HG03378 (cell line): ENCODE measurements at regions not wholly inside any gene's neighbourhood (a gene's known extent, or its start where the extent isn't known, plus 50 kb on each side); places are given as distances from the start of the nearest gene placed in this dataset.

Experiments used
- ATAC-seq: cut with Tn5 transposase; IDR thresholded peaks from one replicate; pipeline ENCODE4 v1.9.1; 2021; ENCODE audit warnings: mild to moderate bottlenecking, moderate library complexity; ENCODE audit not compliant: unreplicated experiment

GRCh38 chr21:14734833-14735232, 188.7 kb upstream of the SAMSN1 start:
- ATAC-seq: no peak

GRCh38 chr21:14734191-14734590, 188.1 kb upstream of the SAMSN1 start:
- ATAC-seq: no peak

- no peak for ATAC-seq
Measured at GRCh38 chr21:14725219-14725618, 179.1 kb upstream of the SAMSN1 start.

DNA sequence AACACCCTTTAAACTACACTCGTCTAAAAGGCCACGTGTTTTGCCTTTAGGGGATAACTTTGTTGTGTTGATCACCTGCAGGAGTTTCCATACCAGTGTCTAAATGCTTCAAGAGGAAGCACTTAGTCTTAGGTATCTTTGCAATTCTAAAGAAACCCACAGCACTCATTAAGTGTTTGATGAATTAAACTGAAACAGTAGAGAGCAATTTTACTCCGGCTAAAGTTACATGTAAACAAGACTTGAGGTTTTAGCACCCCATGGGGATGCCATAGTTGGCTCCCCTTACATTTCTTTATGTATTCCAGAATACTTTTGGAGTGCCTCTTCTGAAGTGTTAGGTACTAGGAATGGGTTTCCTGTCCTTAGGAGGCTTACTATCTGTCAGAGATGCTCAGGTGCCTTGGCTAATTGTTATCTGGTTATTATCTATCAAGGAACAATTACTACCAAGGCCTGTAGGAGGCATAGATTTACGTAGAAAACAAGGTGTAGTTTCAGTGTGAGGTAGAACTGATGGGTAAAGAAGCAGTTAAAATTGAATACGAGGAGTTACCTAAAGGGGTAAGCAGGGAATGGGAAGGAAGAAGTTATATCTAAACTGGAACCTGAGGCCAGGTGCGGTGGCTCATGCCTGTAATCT, 176.8 kb upstream of the SAMSN1 start:
- no peak for ATAC-seq

DNA sequence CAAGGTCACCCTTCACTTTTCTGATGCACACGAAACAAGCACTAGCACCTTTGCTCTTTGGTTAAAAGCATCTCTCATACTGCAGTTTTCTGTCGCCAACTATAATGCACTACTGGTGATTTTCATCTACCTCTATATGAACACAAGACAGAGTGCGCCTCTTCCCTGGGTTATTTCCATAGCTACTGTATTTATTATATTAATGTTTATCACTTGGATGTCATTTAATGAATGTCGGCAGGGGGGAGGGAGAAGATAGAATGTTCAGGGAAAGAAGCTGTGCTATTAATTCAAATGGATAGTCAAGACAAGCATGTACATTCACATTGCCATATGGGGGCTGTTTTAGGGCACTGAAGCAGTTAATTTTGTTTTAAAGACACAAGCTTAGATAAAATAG, 174.1 kb upstream of the SAMSN1 start:
- no peak for ATAC-seq

- no peak for ATAC-seq
Measured at GRCh38 chr21:14718951-14719350, 172.8 kb upstream of the SAMSN1 start.

- no peak for ATAC-seq
Measured at GRCh38 chr21:14716761-14717396, 170.8 kb upstream of the SAMSN1 start.

DNA sequence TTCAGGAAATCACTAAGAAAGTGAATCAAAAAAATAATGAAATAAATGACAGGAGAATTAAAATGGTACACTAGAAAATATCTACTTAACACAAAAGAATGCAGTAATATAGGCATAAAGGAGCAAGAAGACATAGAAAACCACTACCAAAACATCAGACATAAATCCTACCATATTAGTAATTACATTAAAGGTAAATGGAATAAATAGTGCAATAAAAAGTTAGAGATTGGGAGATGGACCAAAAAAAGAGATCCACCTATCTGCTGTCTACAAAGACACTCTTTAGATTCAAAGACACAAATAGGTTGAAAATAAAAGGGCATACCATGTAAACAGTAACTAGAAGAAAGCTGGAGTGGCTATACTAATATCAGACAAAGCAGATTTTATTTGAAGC, 167.0 kb upstream of the SAMSN1 start:
- ATAC-seq: no peak

GRCh38 chr21:14712121-14712715, 166.1 kb upstream of the SAMSN1 start:
- no peak for ATAC-seq

DNA sequence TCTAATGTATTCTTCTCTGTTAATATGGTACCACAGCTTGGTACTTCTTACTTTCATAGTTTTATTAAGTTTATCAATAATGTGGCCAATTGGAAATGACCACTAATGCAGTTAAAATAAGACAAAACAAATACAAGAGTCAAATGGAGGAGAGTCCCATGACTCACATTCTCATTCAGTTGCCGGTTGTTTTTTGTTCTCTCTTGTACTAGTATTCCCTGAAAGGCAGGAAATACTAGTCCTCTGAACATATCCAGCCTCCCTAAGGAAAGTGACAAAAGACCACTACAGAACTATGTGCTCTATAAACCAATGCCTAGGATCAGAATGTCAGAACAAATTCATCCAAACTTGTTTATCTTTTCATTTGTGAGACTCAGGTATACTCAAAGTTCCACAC, 165.2 kb upstream of the SAMSN1 start:
- no peak for ATAC-seq

- no peak for ATAC-seq
Measured at GRCh38 chr21:14707511-14708020, 161.5 kb upstream of the SAMSN1 start.

DNA sequence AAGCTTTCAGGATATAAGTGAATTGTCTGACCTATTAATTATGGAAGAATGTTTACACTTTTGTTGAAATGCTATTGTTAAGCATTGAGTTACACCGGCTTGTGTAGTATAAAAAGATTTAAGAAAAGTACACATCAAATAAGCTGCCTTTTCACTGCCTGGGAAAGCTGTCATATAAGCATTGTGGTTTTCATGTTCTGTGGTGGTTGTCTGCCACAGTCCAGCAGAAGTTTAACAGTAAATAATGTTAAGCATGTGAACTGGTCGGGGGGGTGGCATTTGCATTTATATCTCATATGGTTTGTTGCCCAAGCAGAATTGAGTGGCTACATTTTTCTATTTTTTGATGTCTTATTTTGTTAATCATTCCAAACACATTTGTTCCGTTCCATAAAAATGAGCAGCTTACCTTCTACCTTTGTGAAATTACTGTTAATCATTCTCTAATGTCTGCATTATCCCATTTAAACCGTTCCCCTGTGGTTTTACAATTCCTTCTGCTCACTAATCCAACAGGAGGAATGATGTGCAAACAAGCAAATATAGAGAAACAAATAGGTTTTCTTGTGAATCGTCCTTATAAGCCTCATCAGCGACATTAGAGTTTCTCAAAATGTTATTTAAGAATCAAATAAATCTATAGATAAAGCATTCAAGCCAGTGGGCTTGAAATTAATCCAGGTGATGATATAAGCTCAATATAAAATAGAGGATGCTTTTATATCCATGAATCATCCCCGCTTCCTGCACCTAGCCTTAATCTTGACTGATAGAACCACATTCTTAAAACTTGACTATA, 160.8 kb upstream of the SAMSN1 start:
- ATAC-seq: no peak

DNA sequence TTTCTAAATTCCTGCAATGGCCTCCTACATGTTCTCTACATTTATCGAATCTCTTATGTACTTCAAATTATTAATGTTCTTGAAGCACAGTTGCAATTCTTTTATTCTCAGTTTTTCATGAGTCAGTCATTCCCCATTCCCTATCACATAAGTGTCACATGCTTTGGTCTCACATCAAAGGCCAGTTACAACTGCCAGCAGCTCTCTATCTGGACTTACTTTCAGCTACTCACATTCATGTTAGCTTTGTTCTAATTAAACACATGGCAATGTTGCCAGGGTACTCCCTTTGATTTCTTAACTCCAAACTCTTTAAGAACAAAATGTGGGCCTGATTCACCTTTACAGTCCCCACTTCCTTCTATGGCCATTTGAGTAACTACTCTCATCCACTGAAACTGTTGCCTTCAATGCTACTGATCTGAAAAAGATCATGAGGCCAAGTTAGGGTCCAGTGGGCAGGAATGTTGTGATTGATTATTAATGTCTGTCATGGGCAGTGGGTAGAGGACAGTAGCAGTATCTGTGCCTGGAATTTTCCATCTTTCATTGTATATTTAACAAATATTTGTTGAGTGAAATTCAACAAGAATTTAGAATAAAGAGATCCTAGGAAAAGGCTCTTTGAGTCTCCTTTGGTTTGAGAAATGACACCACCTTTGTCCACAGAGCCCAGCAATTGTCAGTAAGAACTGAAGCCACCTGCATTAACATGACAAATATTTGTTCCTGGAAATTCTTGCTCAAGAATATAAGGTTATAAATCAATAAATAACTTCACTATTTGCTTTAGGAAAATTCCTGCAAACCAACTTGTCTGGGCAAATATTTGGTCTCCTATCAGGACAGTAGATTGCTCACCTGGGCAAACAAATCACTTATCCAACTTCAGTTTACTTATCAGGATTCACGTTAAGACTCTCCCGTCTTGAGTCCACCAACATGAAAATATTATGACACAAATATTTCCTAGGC, 153.6 kb upstream of the SAMSN1 start:
- ATAC-seq: no peak

- ATAC-seq: no peak
Measured at GRCh38 chr21:14697769-14698168, 151.7 kb upstream of the SAMSN1 start.

GRCh38 chr21:14694817-14695216, 148.7 kb upstream of the SAMSN1 start:
- ATAC-seq: no peak

GRCh38 chr21:14693997-14694396, 147.9 kb upstream of the SAMSN1 start:
- ATAC-seq: no peak

- no peak for ATAC-seq
Measured at GRCh38 chr21:14691914-14692313, 145.8 kb upstream of the SAMSN1 start.

DNA sequence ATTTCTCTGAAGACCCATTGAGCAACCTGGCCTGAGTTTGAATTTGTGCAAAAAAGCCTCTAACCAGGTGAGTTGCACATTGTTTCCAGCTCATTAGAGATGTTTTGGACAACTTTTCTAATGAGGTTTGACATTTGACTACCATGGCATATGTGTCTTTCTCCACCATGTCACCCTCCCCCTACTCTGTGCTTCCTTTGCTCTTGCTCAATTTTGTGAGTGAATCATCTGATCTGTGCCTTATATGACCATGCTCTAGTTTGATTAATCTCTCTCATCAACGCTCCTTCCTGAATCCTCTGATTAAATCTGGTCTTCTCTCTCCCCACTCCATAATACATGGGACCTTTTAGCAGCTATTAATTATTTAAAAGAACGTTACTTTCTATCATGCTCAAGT, 144.8 kb upstream of the SAMSN1 start:
- ATAC-seq: no peak

DNA sequence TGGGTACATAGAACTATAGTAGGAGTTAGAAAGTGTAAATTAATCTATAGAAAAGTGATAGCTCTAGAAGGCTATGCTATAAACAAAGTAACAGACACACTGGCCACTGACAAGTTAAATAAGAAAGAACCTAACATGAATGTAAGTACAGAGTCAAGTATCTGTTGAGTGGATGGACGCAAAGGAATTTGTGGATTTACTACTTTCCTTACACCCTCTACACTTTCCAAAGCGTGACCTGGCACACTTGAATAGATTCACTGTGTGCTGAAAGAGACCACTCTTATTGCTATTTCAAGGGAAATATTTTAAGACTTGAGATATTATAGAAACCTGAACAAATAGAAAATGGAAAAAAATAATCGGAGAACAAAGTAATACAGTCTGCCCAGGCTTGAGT, 142.8 kb upstream of the SAMSN1 start:
- no peak for ATAC-seq

DNA sequence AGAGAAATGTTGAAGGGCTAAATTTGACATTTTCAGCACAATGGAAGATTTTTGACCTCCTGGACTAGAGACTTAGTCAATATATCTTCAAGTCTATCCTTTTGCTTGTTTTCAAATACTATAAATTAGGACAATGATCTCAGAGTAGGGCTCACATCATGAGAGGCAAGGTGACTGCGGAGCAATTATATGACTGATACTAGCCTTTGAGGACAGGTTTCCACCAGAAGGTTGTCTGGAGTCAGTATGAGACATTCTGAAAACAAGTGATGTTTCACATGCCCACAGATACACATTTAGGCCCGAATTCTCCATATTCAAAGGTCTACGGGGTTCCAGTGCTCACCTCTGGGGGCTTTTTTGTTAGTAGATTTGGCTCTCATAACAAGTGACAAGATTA, 142.3 kb upstream of the SAMSN1 start:
- no peak for ATAC-seq
